Endothelial cell (in vitro differentiated cells): ENCODE measurements at regions not wholly inside any gene's neighbourhood (a gene's known extent, or its start where the extent isn't known, plus 50 kb on each side); places are given as distances from the start of the nearest gene placed in this dataset.

Experiments used
- DNase-seq: peaks from one replicate; pipeline ENCODE4 v3.0.0; 2021; ENCODE audit warnings: low spot score
- H3K27ac Mint-ChIP-seq: one replicate; pipeline ENCODE4 v1.8.0; 2021; ENCODE audit warnings: mixed read lengths, inconsistent platforms; ENCODE audit not compliant: unreplicated experiment
- H3K27me3 Mint-ChIP-seq: one replicate; pipeline ENCODE4 v1.8.0; 2021; ENCODE audit warnings: mild to moderate bottlenecking, moderate library complexity, mixed read lengths, inconsistent platforms; ENCODE audit not compliant: unreplicated experiment
- H3K36me3 Mint-ChIP-seq: one replicate; pipeline ENCODE4 v1.8.0; 2021; ENCODE audit warnings: mild to moderate bottlenecking, low read depth, mixed read lengths, inconsistent platforms; ENCODE audit not compliant: unreplicated experiment
- H3K4me1 Mint-ChIP-seq: one replicate; pipeline ENCODE4 v1.8.0; 2021; ENCODE audit warnings: mild to moderate bottlenecking, mixed read lengths, inconsistent platforms; ENCODE audit not compliant: unreplicated experiment
- H3K4me3 Mint-ChIP-seq: one replicate; pipeline ENCODE4 v1.8.0; 2021; ENCODE audit warnings: mild to moderate bottlenecking, mixed read lengths, inconsistent platforms; ENCODE audit not compliant: unreplicated experiment
- H3K9me3 Mint-ChIP-seq: one replicate; pipeline ENCODE4 v1.8.0; 2021; ENCODE audit warnings: mixed read lengths, inconsistent platforms; ENCODE audit not compliant: unreplicated experiment
- TF ChIP-seq, protein P1 (sequence below): fragments of 200-600 bp; sonication (generic); IDR thresholded peaks from one replicate; pipeline ENCODE4 v1.5.0; 2021; ENCODE audit warnings: antibody characterized with exemption; ENCODE audit not compliant: unreplicated experiment

DNA sequence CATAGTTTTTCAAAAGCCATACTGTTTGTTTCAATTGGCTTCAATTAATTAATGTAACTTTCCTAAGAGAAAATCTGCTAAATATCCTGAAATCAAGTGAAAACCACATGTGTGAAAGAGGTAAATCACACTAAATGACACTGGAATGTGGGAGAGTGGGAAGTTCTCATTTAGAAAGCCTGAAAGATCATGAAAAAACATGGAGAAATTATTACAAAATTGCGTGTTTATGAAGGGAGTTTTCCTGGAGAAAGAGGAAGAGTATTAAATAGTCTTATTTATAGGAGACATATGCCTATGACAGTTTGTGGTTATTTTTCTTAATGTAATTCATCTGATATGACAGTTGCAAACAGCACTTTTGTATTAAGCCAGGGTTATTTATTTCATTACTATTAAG lies 183.7 kb downstream of the DKK2 start:
- Mint-ChIP-seq H3K27me3 (no peaks in the 10 kb centered on the region), H3K27ac (no peak overlapping the region)

DNA sequence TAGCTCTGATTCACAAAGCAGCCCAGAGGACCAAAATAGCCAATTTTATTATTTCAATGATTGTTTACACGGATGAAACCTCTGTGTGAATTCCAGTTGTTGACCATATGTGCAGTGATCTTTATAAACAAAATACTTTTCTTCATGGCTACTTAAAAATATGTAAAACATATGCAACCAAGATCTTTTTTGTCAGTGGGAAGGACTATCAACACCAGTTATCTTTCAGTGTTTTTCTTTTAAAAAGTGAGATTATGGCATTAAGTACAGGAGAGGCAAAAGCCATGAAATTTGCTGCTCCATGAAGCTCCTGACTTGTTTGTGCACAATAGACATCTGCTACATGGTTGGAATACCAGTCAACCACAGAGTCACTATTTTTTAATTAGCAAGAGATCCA lies 184.4 kb downstream of the DKK2 start:
- no peaks in the 10 kb centered on the region for H3K36me3 Mint-ChIP-seq
- no peaks in the 10 kb centered on the region for H3K27me3 Mint-ChIP-seq
- H3K9me3 Mint-ChIP-seq: no peaks in the 10 kb centered on the region
- no peak overlapping the region for H3K4me3 Mint-ChIP-seq
- no peak overlapping the region for H3K27ac Mint-ChIP-seq
- no peak for DNase-seq
- TF ChIP-seq, protein P1, sequence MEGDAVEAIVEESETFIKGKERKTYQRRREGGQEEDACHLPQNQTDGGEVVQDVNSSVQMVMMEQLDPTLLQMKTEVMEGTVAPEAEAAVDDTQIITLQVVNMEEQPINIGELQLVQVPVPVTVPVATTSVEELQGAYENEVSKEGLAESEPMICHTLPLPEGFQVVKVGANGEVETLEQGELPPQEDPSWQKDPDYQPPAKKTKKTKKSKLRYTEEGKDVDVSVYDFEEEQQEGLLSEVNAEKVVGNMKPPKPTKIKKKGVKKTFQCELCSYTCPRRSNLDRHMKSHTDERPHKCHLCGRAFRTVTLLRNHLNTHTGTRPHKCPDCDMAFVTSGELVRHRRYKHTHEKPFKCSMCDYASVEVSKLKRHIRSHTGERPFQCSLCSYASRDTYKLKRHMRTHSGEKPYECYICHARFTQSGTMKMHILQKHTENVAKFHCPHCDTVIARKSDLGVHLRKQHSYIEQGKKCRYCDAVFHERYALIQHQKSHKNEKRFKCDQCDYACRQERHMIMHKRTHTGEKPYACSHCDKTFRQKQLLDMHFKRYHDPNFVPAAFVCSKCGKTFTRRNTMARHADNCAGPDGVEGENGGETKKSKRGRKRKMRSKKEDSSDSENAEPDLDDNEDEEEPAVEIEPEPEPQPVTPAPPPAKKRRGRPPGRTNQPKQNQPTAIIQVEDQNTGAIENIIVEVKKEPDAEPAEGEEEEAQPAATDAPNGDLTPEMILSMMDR: no peak
- H3K4me1 Mint-ChIP-seq: no peaks in the 10 kb centered on the region

More for the DNA sequence above, 183.7 kb downstream of the DKK2 start:
- no peak for DNase-seq
- no peak overlapping the region for H3K4me3 Mint-ChIP-seq
- TF ChIP-seq, protein P1: no peak
- no peaks in the 10 kb centered on the region for H3K9me3 Mint-ChIP-seq
- no peaks in the 10 kb centered on the region for H3K4me1 Mint-ChIP-seq
- H3K36me3 Mint-ChIP-seq: no peaks in the 10 kb centered on the region

DNA sequence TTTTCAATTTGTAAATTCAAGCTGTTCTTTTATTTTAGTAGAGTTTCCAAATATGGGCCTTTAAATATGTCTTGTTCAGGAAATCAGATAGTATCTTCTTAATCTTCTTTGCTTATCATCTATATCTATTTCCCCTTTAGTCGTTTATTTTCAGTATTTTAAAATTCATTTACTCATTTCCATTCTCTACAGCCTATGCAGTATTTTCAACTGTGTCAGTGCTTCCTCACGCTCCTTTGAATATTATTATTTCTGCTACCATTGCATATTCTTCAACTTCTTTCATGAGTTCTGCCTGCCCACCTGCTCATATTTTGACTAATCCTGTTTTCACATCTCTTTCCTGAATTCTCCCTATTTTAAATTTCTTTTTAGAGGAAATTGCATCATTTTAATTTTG lies 185.4 kb downstream of the DKK2 start:
- no peaks in the 10 kb centered on the region for H3K27me3 Mint-ChIP-seq
- H3K36me3 Mint-ChIP-seq: no peaks in the 10 kb centered on the region
- TF ChIP-seq, protein P1: no peak
- no peak overlapping the region for H3K27ac Mint-ChIP-seq
- no peaks in the 10 kb centered on the region for H3K4me1 Mint-ChIP-seq
- no peak for DNase-seq
- no peak overlapping the region for H3K4me3 Mint-ChIP-seq
- H3K9me3 Mint-ChIP-seq: no peaks in the 10 kb centered on the region

DNA sequence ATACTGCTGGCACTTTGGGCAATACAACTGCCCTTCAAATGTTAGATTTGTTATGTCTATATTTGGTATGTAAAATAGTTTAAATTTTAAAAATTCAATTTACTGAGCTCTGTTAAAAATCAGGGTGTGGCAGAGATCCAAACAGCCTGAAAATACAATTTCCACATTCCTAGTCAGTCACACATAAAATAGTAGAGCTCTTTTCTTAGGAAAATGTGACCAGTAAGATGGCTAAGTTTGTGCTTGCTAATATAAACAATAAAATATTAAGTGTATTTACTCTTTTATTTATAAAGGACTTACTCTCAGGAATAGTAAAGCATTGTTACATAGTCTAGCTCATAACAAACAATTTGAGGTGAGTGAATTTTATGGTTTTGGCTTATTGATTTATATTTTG lies 200.2 kb downstream of the DKK2 start:
- H3K36me3 Mint-ChIP-seq: no peaks in the 10 kb centered on the region
- H3K9me3 Mint-ChIP-seq: no peaks in the 10 kb centered on the region
- no peak overlapping the region for H3K27ac Mint-ChIP-seq

DNA sequence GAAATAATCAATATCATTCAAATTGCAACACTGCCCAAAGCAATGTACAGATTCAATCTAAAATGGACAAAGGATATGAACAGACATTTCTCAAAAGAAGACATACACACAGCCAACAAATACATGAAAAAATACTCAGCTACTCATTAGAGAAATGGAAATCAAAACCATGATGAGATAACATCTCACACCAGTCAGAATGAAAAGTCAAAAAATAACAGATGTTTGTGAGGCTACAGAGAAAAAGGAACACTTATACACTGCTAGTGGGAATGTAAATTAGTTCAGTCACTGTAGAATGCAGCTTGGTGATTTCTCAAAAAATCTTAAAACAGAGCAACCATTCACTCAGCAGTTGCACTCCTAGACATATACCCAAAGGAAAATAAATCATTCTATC lies 205.2 kb downstream of the DKK2 start:
- no peak overlapping the region for H3K4me3 Mint-ChIP-seq
- no peaks in the 10 kb centered on the region for H3K4me1 Mint-ChIP-seq
- H3K27ac Mint-ChIP-seq: no peak overlapping the region
- no peak for DNase-seq
- no peaks in the 10 kb centered on the region for H3K9me3 Mint-ChIP-seq
- no peaks in the 10 kb centered on the region for H3K27me3 Mint-ChIP-seq
- H3K36me3 Mint-ChIP-seq: no peaks in the 10 kb centered on the region
- TF ChIP-seq, protein P1: no peak

More for the DNA sequence above, 200.2 kb downstream of the DKK2 start:
- TF ChIP-seq, protein P1: no peak
- Mint-ChIP-seq H3K4me1 (no peaks in the 10 kb centered on the region), H3K27me3 (no peaks in the 10 kb centered on the region), H3K4me3 (no peak overlapping the region)
- no peak for DNase-seq
